Ishikawa (cell line): ENCODE measurements at regions not wholly inside any gene's neighbourhood (a gene's known extent, or its start where the extent isn't known, plus 50 kb on each side); places are given as distances from the start of the nearest gene placed in this dataset.

Experiments used
- CEBPB ChIP-seq: IDR thresholded peaks from 2 replicates; pipeline ENCODE4 v1.6.1; 2012
- CREB1 ChIP-seq: IDR thresholded peaks from 2 replicates; pipeline ENCODE4 v1.6.1; 2012; ENCODE audit warnings: low read depth
- EGR1 ChIP-seq: IDR thresholded peaks from 2 replicates; pipeline ENCODE4 v1.6.1; 2012
- EP300 ChIP-seq: IDR thresholded peaks from 2 replicates; pipeline ENCODE4 v1.6.1; 2012; ENCODE audit warnings: borderline replicate concordance
- FOXM1 ChIP-seq: IDR thresholded peaks from 2 replicates; pipeline ENCODE4 v1.6.1; 2012; ENCODE audit warnings: low read depth, borderline replicate concordance
- RAD21 ChIP-seq: IDR thresholded peaks from 2 replicates; pipeline ENCODE4 v1.6.1; 2012; ENCODE audit warnings: low read depth
- TAF1 ChIP-seq: IDR thresholded peaks from 2 replicates; pipeline ENCODE4 v1.6.1; 2012; ENCODE audit warnings: low read depth, mild to moderate bottlenecking
- TEAD4 ChIP-seq: IDR thresholded peaks from 2 replicates; pipeline ENCODE4 v1.6.1; 2012
- YY1 ChIP-seq: IDR thresholded peaks from 2 replicates; pipeline ENCODE4 v1.6.1; 2012; ENCODE audit warnings: low read depth
- ZBTB7A ChIP-seq: IDR thresholded peaks from 2 replicates; pipeline ENCODE4 v1.6.1; 2012; ENCODE audit warnings: low read depth
- TF ChIP-seq, protein P1 (sequence below): IDR thresholded peaks from 2 replicates; pipeline ENCODE4 v1.6.1; 2012
- TF ChIP-seq, protein P2 (sequence below): IDR thresholded peaks from 2 replicates; pipeline ENCODE4 v1.6.1; 2012; ENCODE audit warnings: low read depth, mild to moderate bottlenecking
- TF ChIP-seq, protein P3 (sequence below): IDR thresholded peaks from 2 replicates; pipeline ENCODE4 v1.6.1; 2012

DNA sequence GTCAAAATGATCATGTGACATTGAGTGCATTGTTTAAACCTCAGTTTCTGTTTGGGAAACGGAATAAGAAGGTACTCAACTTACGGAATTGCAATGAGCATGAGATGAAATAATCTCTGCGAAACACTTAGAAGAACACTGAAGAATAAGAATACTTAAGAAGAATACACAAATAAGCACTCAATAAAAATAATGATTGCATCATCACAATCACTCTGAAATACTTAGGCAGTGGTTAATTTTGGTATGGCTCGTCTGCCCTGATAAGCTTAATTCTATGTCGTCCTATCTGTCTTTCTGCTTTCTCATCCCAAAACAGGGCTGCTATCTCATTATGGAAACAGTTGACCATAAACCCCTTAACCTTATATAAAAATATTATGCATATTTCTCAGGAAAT lies 823.6 kb downstream of the DIAPH3 start:
- TF ChIP-seq CREB1 (no peak), ZBTB7A (no peak), EP300 (no peak), RAD21 (no peak), EGR1 (no peak), YY1 (no peak), TAF1 (no peak), CEBPB (no peak), TEAD4 (no peak), FOXM1 (no peak)
- TF ChIP-seq, protein P1, sequence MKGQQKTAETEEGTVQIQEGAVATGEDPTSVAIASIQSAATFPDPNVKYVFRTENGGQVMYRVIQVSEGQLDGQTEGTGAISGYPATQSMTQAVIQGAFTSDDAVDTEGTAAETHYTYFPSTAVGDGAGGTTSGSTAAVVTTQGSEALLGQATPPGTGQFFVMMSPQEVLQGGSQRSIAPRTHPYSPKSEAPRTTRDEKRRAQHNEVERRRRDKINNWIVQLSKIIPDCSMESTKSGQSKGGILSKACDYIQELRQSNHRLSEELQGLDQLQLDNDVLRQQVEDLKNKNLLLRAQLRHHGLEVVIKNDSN, result no peak
- TF ChIP-seq, protein P2, sequence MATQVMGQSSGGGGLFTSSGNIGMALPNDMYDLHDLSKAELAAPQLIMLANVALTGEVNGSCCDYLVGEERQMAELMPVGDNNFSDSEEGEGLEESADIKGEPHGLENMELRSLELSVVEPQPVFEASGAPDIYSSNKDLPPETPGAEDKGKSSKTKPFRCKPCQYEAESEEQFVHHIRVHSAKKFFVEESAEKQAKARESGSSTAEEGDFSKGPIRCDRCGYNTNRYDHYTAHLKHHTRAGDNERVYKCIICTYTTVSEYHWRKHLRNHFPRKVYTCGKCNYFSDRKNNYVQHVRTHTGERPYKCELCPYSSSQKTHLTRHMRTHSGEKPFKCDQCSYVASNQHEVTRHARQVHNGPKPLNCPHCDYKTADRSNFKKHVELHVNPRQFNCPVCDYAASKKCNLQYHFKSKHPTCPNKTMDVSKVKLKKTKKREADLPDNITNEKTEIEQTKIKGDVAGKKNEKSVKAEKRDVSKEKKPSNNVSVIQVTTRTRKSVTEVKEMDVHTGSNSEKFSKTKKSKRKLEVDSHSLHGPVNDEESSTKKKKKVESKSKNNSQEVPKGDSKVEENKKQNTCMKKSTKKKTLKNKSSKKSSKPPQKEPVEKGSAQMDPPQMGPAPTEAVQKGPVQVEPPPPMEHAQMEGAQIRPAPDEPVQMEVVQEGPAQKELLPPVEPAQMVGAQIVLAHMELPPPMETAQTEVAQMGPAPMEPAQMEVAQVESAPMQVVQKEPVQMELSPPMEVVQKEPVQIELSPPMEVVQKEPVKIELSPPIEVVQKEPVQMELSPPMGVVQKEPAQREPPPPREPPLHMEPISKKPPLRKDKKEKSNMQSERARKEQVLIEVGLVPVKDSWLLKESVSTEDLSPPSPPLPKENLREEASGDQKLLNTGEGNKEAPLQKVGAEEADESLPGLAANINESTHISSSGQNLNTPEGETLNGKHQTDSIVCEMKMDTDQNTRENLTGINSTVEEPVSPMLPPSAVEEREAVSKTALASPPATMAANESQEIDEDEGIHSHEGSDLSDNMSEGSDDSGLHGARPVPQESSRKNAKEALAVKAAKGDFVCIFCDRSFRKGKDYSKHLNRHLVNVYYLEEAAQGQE, result no peak
- TF ChIP-seq, protein P3, sequence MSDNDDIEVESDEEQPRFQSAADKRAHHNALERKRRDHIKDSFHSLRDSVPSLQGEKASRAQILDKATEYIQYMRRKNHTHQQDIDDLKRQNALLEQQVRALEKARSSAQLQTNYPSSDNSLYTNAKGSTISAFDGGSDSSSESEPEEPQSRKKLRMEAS, result no peak
